IPS-11a (cell line): ENCODE measurements at regions not wholly inside any gene's neighbourhood (a gene's known extent, or its start where the extent isn't known, plus 50 kb on each side); places are given as distances from the start of the nearest gene placed in this dataset.

Experiments used
- H3K4me3 ChIP-seq: one replicate; pipeline ENCODE4 v1.5.1; 2013; ENCODE audit warnings: low read depth, low read length, control low read depth

GRCh38 chr15:97730315-97730714, 230.2 kb upstream of the ARRDC4 start:
- H3K4me3 ChIP-seq = no peak overlapping the region

DNA sequence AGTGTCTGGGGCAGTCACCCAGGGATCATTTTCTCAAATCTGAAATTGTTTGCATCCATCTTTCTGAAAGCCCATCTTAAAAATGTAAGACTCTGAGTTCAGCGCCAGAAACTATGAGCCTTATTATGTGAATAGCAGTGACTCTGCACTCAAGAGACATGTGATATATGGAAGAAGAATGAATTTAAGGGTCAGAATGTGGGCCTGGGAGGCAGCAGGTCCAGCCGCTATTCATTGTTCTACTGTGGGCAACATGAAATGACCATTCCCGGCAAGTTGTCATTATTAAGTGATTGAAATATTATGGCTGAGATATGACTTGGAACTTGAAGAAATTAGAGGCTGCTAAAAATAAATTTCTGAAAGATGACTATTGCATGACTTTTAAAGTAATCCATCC, 228.6 kb upstream of the ARRDC4 start:
- H3K4me3 ChIP-seq = no peak overlapping the region

DNA sequence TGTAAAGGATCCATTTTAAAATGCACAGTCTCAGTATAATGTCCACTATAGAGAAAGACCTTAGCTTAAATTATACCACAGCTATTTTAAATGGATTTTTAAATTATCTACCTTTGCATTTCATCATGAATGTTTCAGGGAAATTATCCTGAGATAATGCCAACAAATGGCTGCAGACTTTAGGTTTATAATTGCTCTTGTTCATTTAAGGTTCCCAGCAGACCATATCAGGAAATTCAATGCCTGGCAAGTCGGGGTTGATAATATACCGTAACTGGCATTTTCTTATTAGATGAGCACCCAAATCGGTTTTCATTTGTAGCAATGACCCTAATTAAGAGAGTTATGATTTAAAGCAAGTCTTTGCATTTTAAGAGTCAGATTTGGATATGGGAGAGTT, 227.1 kb upstream of the ARRDC4 start:
- no peak overlapping the region for H3K4me3 ChIP-seq

- no peak overlapping the region for H3K4me3 ChIP-seq
Observed at GRCh38 chr15:97736748-97737147, 223.8 kb upstream of the ARRDC4 start.

DNA sequence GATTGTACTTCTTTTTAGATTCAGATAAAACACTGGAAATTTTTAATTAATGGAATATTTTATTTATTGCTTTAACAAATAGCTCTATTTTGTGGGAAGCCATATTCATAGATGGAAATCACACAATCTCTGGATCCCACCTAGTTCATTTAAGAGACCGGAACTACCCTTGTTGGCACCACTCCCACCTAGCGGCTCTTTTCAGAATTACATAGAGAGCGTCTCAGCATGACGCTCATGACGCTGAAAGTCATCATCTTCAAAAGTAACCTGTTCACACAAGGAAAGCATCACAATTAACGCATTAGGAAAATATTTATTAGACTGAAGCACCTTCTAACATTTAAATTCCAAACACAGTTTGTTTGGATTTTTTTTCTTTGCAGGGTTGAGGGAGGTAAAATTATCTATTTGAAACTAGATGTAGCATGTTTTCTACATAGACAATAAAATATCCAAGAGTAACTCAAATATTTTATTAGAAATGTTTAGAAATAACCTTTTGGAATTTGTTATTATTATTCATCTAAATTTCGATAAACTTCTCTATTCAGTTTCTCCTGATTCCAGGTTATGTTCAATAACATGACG, 214.9 kb upstream of the ARRDC4 start:
- H3K4me3 ChIP-seq = no peak overlapping the region

DNA sequence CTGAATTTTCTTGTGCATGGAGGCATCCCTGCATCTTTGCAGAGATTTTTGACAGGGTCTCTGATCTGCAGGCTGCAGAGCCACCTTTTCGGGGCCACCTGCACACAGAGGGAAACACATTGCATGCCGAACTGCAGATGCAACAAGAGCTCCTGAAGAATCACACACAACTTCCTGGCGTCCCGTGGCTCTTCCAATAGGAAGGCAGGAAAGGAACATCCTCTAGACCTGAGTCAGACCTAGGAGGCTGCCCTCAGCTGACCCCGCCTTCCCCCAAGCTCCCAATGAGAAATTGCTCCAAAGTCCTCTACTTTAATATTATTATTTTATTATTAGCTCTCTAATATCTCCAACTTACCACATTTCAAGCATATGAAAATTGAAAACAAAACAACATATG, 213.2 kb upstream of the ARRDC4 start:
- no peak overlapping the region for H3K4me3 ChIP-seq

DNA sequence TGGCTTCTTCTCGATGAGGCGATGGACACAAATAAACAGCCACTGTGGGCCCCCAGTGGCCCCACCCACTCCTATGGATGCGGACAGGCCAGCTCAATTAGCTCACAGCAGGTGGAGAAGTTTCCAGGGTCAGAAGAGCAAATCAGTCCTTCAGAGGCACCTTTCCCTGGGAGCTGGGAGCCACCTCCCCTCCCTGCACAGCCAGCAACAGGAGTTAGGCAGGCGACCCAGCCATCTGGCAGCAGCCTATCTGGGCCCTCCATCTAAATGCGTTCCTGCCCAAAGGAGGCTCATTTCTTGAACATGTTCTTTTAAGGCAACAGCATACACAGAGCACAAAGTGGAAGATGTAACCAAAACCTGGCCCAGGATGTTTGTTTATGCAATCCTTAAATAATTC, 211.9 kb upstream of the ARRDC4 start:
- H3K4me3 ChIP-seq = no peak overlapping the region

- H3K4me3 ChIP-seq = no peak overlapping the region
Observed at GRCh38 chr15:97750060-97750459, 210.4 kb upstream of the ARRDC4 start.

GRCh38 chr15:97755726-97756125, 204.8 kb upstream of the ARRDC4 start:
- H3K4me3 ChIP-seq = no peak overlapping the region

DNA sequence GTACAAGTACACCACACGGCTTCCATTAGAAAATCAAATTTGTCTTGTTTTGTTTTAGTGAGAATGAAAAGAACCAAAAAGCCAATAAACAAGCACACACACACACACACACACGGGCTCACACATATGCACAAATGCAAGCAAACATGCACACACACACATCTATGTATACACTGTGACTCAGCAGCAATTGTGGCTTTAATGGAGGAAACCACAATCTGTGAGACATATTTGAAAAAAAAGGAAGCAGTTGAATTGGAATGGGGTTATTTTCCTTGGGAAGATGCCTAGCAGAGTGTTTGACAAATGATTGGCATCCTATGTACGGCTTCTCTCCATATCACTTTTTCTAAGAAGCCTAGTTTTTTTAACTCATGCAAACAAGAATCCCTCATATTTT, 201.1 kb upstream of the ARRDC4 start:
- no peak overlapping the region for H3K4me3 ChIP-seq

DNA sequence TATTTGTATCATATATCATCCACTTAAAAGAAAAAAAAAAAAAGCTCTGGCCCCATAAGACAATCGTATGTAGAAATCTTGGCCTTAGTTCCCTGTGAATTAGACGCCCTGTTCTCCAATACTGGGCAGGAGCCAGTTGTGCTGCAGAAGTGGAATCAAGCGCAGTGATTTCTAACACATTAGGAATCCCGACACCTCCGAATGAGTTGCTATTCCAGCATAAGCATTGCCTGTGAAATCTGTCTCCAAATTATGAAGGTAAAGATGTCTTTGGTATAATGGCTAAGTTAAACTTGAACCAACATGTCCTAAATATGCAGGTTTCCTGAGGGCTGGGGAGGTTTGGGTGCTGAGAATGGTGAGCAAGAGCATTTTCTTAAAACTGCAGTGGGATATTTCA, 199.4 kb upstream of the ARRDC4 start:
- no peak overlapping the region for H3K4me3 ChIP-seq

DNA sequence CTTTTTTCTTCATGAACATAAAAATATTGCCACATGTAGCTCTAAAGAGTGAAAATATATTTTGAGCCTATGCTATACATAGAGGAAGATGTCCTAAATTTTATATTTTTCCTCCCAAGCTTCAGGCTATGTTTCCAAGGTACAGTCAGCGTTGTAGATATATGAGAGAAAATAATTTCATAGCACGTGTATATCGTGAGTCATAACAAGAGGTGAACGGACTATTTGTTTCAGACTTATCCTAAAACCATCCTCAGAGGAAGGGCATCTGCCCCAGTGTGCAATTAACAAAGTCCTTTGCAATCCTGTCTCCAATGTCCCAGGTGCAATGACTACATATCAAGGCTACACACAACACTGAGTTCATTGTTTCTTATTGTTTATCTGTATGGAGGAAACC, 177.3 kb upstream of the ARRDC4 start:
- H3K4me3 ChIP-seq = no peak overlapping the region

- H3K4me3 ChIP-seq = no peak overlapping the region
Observed at GRCh38 chr15:97786741-97787140, 173.8 kb upstream of the ARRDC4 start.

- no peak overlapping the region for H3K4me3 ChIP-seq
Observed at GRCh38 chr15:97790180-97790579, 170.3 kb upstream of the ARRDC4 start.

- no peak overlapping the region for H3K4me3 ChIP-seq
Observed at GRCh38 chr15:97791824-97792792, 168.4 kb upstream of the ARRDC4 start.

DNA sequence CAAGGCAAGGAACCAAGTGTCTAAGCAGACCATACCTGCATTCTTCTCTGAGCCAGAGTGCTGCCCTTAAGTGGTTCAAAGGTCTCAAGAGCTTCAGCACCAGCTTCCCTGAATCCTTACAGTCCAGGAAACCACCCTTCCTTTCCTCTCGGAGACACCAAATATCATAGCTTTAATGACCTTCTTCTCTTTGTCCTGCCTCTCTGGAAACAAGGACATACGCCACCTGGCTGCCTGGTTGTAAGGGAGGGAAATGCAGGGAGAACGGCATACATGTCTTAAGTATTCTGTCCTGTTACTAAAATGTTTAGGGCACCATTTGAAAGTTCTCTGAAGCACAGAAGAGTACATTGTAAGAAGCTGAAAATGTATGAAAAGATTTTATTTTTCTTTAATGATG, 155.6 kb upstream of the ARRDC4 start:
- no peak overlapping the region for H3K4me3 ChIP-seq

- H3K4me3 ChIP-seq = no peak overlapping the region
Observed at GRCh38 chr15:97806766-97807165, 153.7 kb upstream of the ARRDC4 start.

- no peak overlapping the region for H3K4me3 ChIP-seq
Observed at GRCh38 chr15:97815835-97816234, 144.7 kb upstream of the ARRDC4 start.

- no peak overlapping the region for H3K4me3 ChIP-seq
Observed at GRCh38 chr15:97817276-97817890, 143.1 kb upstream of the ARRDC4 start.

GRCh38 chr15:97836003-97836402, 124.5 kb upstream of the ARRDC4 start:
- no peak overlapping the region for H3K4me3 ChIP-seq

DNA sequence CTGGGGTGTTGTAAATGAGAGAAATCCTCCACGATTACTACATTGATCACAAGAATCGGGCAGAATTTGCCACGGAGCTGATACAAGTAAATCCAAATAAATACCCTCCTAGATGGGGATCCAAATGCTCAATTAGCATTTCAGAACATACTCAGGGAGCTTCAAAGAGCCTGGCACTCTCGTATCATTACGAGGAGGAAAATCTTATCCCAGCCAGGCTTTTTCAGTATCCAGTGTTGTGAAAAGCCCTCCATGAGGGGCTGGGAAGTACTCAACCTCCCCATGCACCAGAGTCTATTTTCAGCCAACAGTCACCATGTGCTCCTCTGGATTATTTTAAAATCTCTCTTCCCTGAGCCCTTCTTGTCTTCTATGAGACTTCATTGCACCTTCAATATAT, 122.6 kb upstream of the ARRDC4 start:
- H3K4me3 ChIP-seq = no peak overlapping the region

DNA sequence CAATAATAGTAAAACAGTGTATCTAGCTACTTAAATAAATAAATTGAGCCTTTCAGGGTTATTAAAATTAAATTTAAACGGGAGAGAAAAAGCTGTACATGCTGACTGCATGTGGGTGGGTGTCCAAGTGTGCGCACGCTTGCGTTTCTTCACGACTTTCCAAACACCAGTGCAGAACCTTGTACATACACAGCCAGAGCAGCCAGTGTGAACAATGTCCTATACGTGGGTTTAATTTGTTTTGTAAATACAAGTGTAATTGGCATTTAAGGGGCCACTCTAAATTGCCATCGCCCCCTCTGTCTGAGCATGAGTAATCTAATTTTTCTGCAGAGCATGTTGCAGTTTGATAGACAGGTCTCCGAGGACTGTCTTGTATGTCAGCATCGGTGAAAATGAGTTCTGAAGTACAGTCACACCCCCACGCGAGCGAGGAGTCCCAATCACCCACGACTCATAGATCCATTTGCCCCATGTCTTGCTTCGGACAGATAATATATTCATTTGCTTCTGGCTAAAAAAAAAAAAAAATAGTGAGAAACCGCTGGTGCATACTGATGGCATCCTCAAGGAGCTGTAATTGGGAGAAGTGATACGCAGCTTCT, 121.8 kb upstream of the ARRDC4 start:
- H3K4me3 ChIP-seq = no peak overlapping the region
